ENCODE measurements at regions not wholly inside any gene's neighbourhood (a gene's known extent, or its start where the extent isn't known, plus 50 kb on each side); places are given as distances from the start of the nearest gene placed in this dataset.

GRCh38 chr3:20322085-20322484, 136.1 kb upstream of the SGO1 start:
- H3F3A ChIP-seq (ENCODE audit: insufficient read depth, low read length), result no peaks in the 10 kb centered on the region
- no peaks in the 10 kb centered on the region for H4K20me1 ChIP-seq (ENCODE audit: insufficient read depth, low read length)
- no peaks in the 10 kb centered on the region for H3K9me2 ChIP-seq (replicated peaks; ENCODE audit: insufficient read depth, low read length)
- H3K9ac ChIP-seq (ENCODE audit: low read length), result no peak overlapping the region
- no peaks in the 10 kb centered on the region for H3K79me2 ChIP-seq (ENCODE audit: low read length)
- H3K9me3 ChIP-seq (replicated peaks; ENCODE audit: insufficient read depth, low read length), result no peaks in the 10 kb centered on the region
- no peaks in the 10 kb centered on the region for H3K27me3 ChIP-seq (replicated peaks; ENCODE audit: insufficient read depth, low read length)
- no peaks in the 10 kb centered on the region for H3K4me1 ChIP-seq (ENCODE audit: low read length)
- no peak for TF ChIP-seq CTCF (IDR thresholded peaks at IDR 0.05; ENCODE audit: low read length)
- no peak for TF ChIP-seq EZH2phosphoT487 (IDR thresholded peaks at IDR 0.05; ENCODE audit: low read length)
- no peak for TF ChIP-seq EZH2 (optimal IDR thresholded peaks at IDR 0.05; ENCODE audit: low read depth, low read length)
- no peak overlapping the region for H2AFZ ChIP-seq (ENCODE audit: low read length)
- no peak for DNase-seq
- no peak overlapping the region for H3K4me3 ChIP-seq (ENCODE audit: low read length)
- H3K4me2 ChIP-seq (ENCODE audit: low read depth, low read length), result no peak overlapping the region
- no peak overlapping the region for H3K27ac ChIP-seq (ENCODE audit: low read length)
- no peaks in the 10 kb centered on the region for H3K36me3 ChIP-seq (replicated peaks; ENCODE audit: insufficient read depth, low read length)

GRCh38 chr3:20321391-20322047, 135.5 kb upstream of the SGO1 start:
- TF ChIP-seq EZH2 (optimal IDR thresholded peaks at IDR 0.05; ENCODE audit: low read depth, low read length) (no peak), CTCF (IDR thresholded peaks at IDR 0.05; ENCODE audit: low read length) (no peak), EZH2phosphoT487 (IDR thresholded peaks at IDR 0.05; ENCODE audit: low read length) (no peak)
- H3K79me2 ChIP-seq (ENCODE audit: low read length), result no peaks in the 10 kb centered on the region
- no peaks in the 10 kb centered on the region for H3K27me3 ChIP-seq (replicated peaks; ENCODE audit: insufficient read depth, low read length)
- no peak overlapping the region for H3K4me3 ChIP-seq (ENCODE audit: low read length)
- no peaks in the 10 kb centered on the region for H4K20me1 ChIP-seq (ENCODE audit: insufficient read depth, low read length)
- H3K4me2 ChIP-seq (ENCODE audit: low read depth, low read length), result no peak overlapping the region
- H3K9ac ChIP-seq (ENCODE audit: low read length), result no peak overlapping the region
- H3K9me2 ChIP-seq (replicated peaks; ENCODE audit: insufficient read depth, low read length), result no peaks in the 10 kb centered on the region
- H3F3A ChIP-seq (ENCODE audit: insufficient read depth, low read length), result no peaks in the 10 kb centered on the region
- no peaks in the 10 kb centered on the region for H3K4me1 ChIP-seq (ENCODE audit: low read length)
- no peak overlapping the region for H3K27ac ChIP-seq (ENCODE audit: low read length)
- H3K9me3 ChIP-seq (replicated peaks; ENCODE audit: insufficient read depth, low read length), result no peaks in the 10 kb centered on the region
- DNase-seq, result no peak
- H3K36me3 ChIP-seq (replicated peaks; ENCODE audit: insufficient read depth, low read length), result no peaks in the 10 kb centered on the region
- H2AFZ ChIP-seq (ENCODE audit: low read length), result no peak overlapping the region

GRCh38 chr3:20320489-20320888, 134.5 kb upstream of the SGO1 start:
- H2AFZ ChIP-seq (ENCODE audit: low read length), result no peak overlapping the region
- H3K9ac ChIP-seq (ENCODE audit: low read length), result no peak overlapping the region
- no peaks in the 10 kb centered on the region for H3K36me3 ChIP-seq (replicated peaks; ENCODE audit: insufficient read depth, low read length)
- DNase-seq, result no peak
- TF ChIP-seq EZH2phosphoT487 (IDR thresholded peaks at IDR 0.05; ENCODE audit: low read length), result no peak
- TF ChIP-seq CTCF (IDR thresholded peaks at IDR 0.05; ENCODE audit: low read length), result no peak
- no peak for TF ChIP-seq EZH2 (optimal IDR thresholded peaks at IDR 0.05; ENCODE audit: low read depth, low read length)
- no peaks in the 10 kb centered on the region for H3K4me1 ChIP-seq (ENCODE audit: low read length)
- H3K4me3 ChIP-seq (ENCODE audit: low read length), result no peak overlapping the region
- H4K20me1 ChIP-seq (ENCODE audit: insufficient read depth, low read length), result no peaks in the 10 kb centered on the region
- no peak overlapping the region for H3K27ac ChIP-seq (ENCODE audit: low read length)
- no peaks in the 10 kb centered on the region for H3K9me2 ChIP-seq (replicated peaks; ENCODE audit: insufficient read depth, low read length)
- H3F3A ChIP-seq (ENCODE audit: insufficient read depth, low read length), result no peaks in the 10 kb centered on the region
- H3K79me2 ChIP-seq (ENCODE audit: low read length), result no peaks in the 10 kb centered on the region
- H3K9me3 ChIP-seq (replicated peaks; ENCODE audit: insufficient read depth, low read length), result no peaks in the 10 kb centered on the region
- no peaks in the 10 kb centered on the region for H3K27me3 ChIP-seq (replicated peaks; ENCODE audit: insufficient read depth, low read length)
- no peak overlapping the region for H3K4me2 ChIP-seq (ENCODE audit: low read depth, low read length)
